Gastrocnemius medialis (tissue), 4 donors: ENCODE measurements at regions not wholly inside any gene's neighbourhood (a gene's known extent, or its start where the extent isn't known, plus 50 kb on each side); places are given as distances from the start of the nearest gene placed in this dataset.

ENCODE experiments used
- ATAC-seq, 2 donors: fragments of 150-250 bp; one replicate each; pipeline ENCODE4 v1.9.1; 2016
- DNase-seq, 2 donors: peaks; one replicate each; pipeline ENCODE4 v3.0.0-alpha.2; 2019
- H3K27ac ChIP-seq, 4 donors: fragments of 200-600 bp; sonication (generic); 1 replicate in 1 of 4; 2 replicates in 3 of 4; pipeline ENCODE4 v1.5.1; 2016 to 2018; ENCODE audit warnings: mild to moderate bottlenecking in 2 of 4, moderate library complexity in 1 of 4
- H3K27me3 ChIP-seq, 3 donors: fragments of 200-600 bp; sonication (generic) in 2 of 3; 1 replicate in 1 of 3; 2 replicates in 2 of 3; pipeline versions ENCODE4 v1.5.1 to v1.6.0; 2016 to 2019; ENCODE audit warnings: mild to moderate bottlenecking in 1 of 3, moderate library complexity in 1 of 3
- H3K36me3 ChIP-seq, 2 donors: fragments of 200-600 bp; sonication (generic) in 1 of 2; one replicate each; pipeline ENCODE4 v1.5.1; 2017 to 2018
- H3K4me1 ChIP-seq, 2 donors: fragments of 200-600 bp; sonication (generic) in 1 of 2; one replicate each; pipeline ENCODE4 v1.5.1; 2016 to 2017; ENCODE audit warnings: mild to moderate bottlenecking in 2 of 2
- H3K4me3 ChIP-seq, 4 donors: fragments of 200-600 bp; sonication (generic) in 3 of 4; 1 replicate in 1 of 4; 2 replicates in 3 of 4; pipeline ENCODE4 v1.5.1; 2016 to 2019; ENCODE audit warnings: mild to moderate bottlenecking in 2 of 4
- H3K9me3 ChIP-seq, 3 donors: fragments of 200-600 bp; sonication (generic) in 2 of 3; 1 replicate in 1 of 3; 2 replicates in 2 of 3; pipeline ENCODE4 v1.5.1; 2016 to 2019
- POLR2A ChIP-seq, 2 donors: fragments of 450-650 bp; IDR thresholded peaks; one replicate each; pipeline ENCODE4 v1.6.1; 2017; ENCODE audit warnings: antibody characterized with exemption in 2 of 2, mild to moderate bottlenecking in 2 of 2, moderate library complexity in 2 of 2
- in situ Hi-C, 4 donors: fragments of 200-750 bp; cut with MboI; loops; one replicate each; pipeline versions ENCODE4 v1.15.0 to v1.8.0; 2017; ENCODE audit warnings: low sequenced_read_pairs in 4 of 4
- intact Hi-C: fragments of 100-400 bp; cut with DNase I; formaldehyde crosslinking; loops from one replicate; pipeline ENCODE4 v1.15.1; 2023; ENCODE audit warnings: low total_unique reads
- TF ChIP-seq, protein P1 (sequence below), 5 experiments: fragments of 450-650 bp in 3 of 5; fragments of 200-600 bp in 2 of 5; sonication (generic) in 2 of 5; IDR thresholded peaks in 4 of 5; conservative IDR thresholded peaks in 1 of 5; 1 replicate in 4 of 5; 2 replicates in 1 of 5; pipeline ENCODE4 v1.5.1; 2016 to 2019; ENCODE audit warnings: antibody characterized with exemption in 5 of 5, mild to moderate bottlenecking in 3 of 5, moderate library complexity in 3 of 5

GRCh38 chr16:76784530-76784929 is 406.5 kb upstream of the MON1B start:
- TF ChIP-seq, protein P1, sequence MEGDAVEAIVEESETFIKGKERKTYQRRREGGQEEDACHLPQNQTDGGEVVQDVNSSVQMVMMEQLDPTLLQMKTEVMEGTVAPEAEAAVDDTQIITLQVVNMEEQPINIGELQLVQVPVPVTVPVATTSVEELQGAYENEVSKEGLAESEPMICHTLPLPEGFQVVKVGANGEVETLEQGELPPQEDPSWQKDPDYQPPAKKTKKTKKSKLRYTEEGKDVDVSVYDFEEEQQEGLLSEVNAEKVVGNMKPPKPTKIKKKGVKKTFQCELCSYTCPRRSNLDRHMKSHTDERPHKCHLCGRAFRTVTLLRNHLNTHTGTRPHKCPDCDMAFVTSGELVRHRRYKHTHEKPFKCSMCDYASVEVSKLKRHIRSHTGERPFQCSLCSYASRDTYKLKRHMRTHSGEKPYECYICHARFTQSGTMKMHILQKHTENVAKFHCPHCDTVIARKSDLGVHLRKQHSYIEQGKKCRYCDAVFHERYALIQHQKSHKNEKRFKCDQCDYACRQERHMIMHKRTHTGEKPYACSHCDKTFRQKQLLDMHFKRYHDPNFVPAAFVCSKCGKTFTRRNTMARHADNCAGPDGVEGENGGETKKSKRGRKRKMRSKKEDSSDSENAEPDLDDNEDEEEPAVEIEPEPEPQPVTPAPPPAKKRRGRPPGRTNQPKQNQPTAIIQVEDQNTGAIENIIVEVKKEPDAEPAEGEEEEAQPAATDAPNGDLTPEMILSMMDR (IDR thresholded peaks at IDR 0.05 in 4 of 5, conservative IDR thresholded peaks at IDR 0.05 in 1 of 5): no peak
- TF ChIP-seq POLR2A (IDR thresholded peaks at IDR 0.05): no peak
- intact Hi-C loops (no loop called here), in situ Hi-C loops (no loop called here)
- Histone ChIP-seq H3K36me3 (no peaks in the 10 kb centered on the region), H3K27ac (no peak overlapping the region), H3K9me3 (no peaks in the 10 kb centered on the region), H3K4me1 (no peaks in the 10 kb centered on the region), H3K27me3 (no peaks in the 10 kb centered on the region), H3K4me3 (no peak overlapping the region)
- ATAC-seq (no peak), DNase-seq (no peak)

DNA sequence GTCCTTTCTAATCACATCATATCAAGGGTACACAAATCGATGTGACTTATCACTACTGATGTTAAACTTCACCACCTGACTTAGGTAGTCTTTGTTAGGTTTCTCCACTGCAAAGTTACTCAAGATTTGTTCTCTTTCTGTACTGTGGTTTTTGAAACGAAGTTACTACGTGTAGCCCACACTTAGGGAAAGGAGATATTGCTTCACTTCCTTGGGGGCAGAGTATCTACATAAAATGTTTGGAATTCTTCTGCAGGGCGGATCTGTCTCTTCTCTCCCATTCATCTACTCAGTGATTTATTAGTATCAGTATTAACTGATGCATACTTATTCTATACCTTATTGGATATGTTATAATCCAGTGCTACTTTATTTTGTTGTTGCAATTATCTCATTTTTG is 403.6 kb upstream of the MON1B start:
- ATAC-seq (no peak), DNase-seq (no peak)
- intact Hi-C loops (no loop called here), in situ Hi-C loops (no loop called here)
- no peak overlapping the region for H3K27ac ChIP-seq
- H3K4me3 ChIP-seq: no peak overlapping the region
- H3K36me3 ChIP-seq: no peaks in the 10 kb centered on the region
- no peaks in the 10 kb centered on the region for H3K4me1 ChIP-seq
- no peaks in the 10 kb centered on the region for H3K27me3 ChIP-seq
- TF ChIP-seq, protein P1 (IDR thresholded peaks at IDR 0.05 in 4 of 5, conservative IDR thresholded peaks at IDR 0.05 in 1 of 5): no peak
- TF ChIP-seq POLR2A (IDR thresholded peaks at IDR 0.05): no peak
- no peaks in the 10 kb centered on the region for H3K9me3 ChIP-seq

GRCh38 chr16:76791151-76791550 is 399.8 kb upstream of the MON1B start:
- no peak for TF ChIP-seq POLR2A (IDR thresholded peaks at IDR 0.05)
- TF ChIP-seq, protein P1 (IDR thresholded peaks at IDR 0.05 in 4 of 5, conservative IDR thresholded peaks at IDR 0.05 in 1 of 5): no peak
- Histone ChIP-seq H3K4me3 (no peak overlapping the region), H3K27me3 (no peaks in the 10 kb centered on the region), H3K9me3 (no peaks in the 10 kb centered on the region), H3K36me3 (no peaks in the 10 kb centered on the region), H3K4me1 (no peaks in the 10 kb centered on the region), H3K27ac (no peak overlapping the region)
- intact Hi-C loops: no loop called here
- no peak for DNase-seq
- ATAC-seq: no peak
- in situ Hi-C loops: no loop called here

- H3K4me1 ChIP-seq: no peaks in the 10 kb centered on the region
- in situ Hi-C loops: no loop called here
- H3K9me3 ChIP-seq: no peaks in the 10 kb centered on the region
- no peaks in the 10 kb centered on the region for H3K36me3 ChIP-seq
- ATAC-seq (no peak), DNase-seq (no peak)
- H3K27me3 ChIP-seq: no peaks in the 10 kb centered on the region
- TF ChIP-seq POLR2A (IDR thresholded peaks at IDR 0.05): no peak
- TF ChIP-seq, protein P1 (IDR thresholded peaks at IDR 0.05 in 4 of 5, conservative IDR thresholded peaks at IDR 0.05 in 1 of 5): no peak
- H3K4me3 ChIP-seq: no peak overlapping the region
- no peak overlapping the region for H3K27ac ChIP-seq
- intact Hi-C loops: no loop called here
Observed at GRCh38 chr16:76796416-76796815, 394.6 kb upstream of the MON1B start.

DNA sequence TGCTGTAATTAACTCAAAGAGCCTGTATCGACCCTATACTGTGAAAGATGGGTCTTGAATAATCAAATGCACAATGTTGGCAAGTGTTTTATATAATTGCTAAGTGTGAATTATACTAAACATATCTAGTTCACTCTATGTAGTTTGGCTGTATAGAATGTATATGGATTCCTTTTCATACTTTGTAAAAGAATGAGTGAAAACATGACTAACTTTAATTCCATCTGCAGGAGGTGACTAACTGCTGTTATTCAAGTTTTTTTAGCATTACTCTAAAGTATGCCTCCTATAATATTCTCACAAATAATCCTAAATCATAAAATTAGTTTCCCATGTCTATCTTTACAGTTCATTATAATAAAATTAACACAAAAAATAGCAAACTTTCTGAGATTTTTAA is 394.0 kb upstream of the MON1B start:
- Histone ChIP-seq H3K27ac (no peak overlapping the region), H3K36me3 (no peaks in the 10 kb centered on the region), H3K27me3 (no peaks in the 10 kb centered on the region), H3K4me3 (no peak overlapping the region), H3K9me3 (no peaks in the 10 kb centered on the region), H3K4me1 (no peaks in the 10 kb centered on the region)
- TF ChIP-seq, protein P1 (IDR thresholded peaks at IDR 0.05 in 4 of 5, conservative IDR thresholded peaks at IDR 0.05 in 1 of 5): no peak
- no peak for TF ChIP-seq POLR2A (IDR thresholded peaks at IDR 0.05)
- in situ Hi-C loops: no loop called here
- DNase-seq (no peak), ATAC-seq (no peak)
- intact Hi-C loops: no loop called here
